Spleen (tissue), 11 donors: ENCODE measurements at regions not wholly inside any gene's neighbourhood (a gene's known extent, or its start where the extent isn't known, plus 50 kb on each side); places are given as distances from the start of the nearest gene placed in this dataset.

Experiments
- DNase-seq: peaks from one replicate; pipeline ENCODE4 v3.0.0-alpha.2; 2020
- H3K27ac ChIP-seq, 8 donors: fragments of 200-600 bp; sonication (generic) in 7 of 8; 1 replicate in 4 of 8; 2 replicates in 4 of 8; pipeline versions ENCODE4 v1.5.0 to v1.8.0; 2016 to 2021; ENCODE audit warnings: inconsistent platforms in 4 of 8, mild to moderate bottlenecking in 4 of 8, moderate library complexity in 1 of 8
- H3K27me3 ChIP-seq, 7 donors: fragments of 200-600 bp; sonication (generic) in 6 of 7; replicated peaks in 1 of 7; 1 replicate in 4 of 7; 2 replicates in 3 of 7; pipeline versions ENCODE4 v1.5.0 to v1.8.0; 2016 to 2021; ENCODE audit warnings: inconsistent platforms in 3 of 7, mild to moderate bottlenecking in 1 of 7
- H3K36me3 ChIP-seq, 6 donors: fragments of 200-600 bp; sonication (generic) in 5 of 6; 1 replicate in 4 of 6; 2 replicates in 2 of 6; pipeline versions ENCODE4 v1.5.0 to v1.8.0; 2016 to 2021; ENCODE audit warnings: inconsistent platforms in 2 of 6
- H3K4me1 ChIP-seq, 6 donors: fragments of 200-600 bp; sonication (generic) in 5 of 6; 1 replicate in 3 of 6; 2 replicates in 3 of 6; pipeline versions ENCODE4 v1.5.0 to v1.8.0; 2016 to 2021; ENCODE audit warnings: inconsistent platforms in 3 of 6
- H3K4me3 ChIP-seq, 8 donors: fragments of 200-600 bp; sonication (generic) in 7 of 8; 1 replicate in 4 of 8; 2 replicates in 4 of 8; pipeline versions ENCODE4 v1.5.0 to v1.8.0; 2016 to 2021; ENCODE audit warnings: inconsistent platforms in 4 of 8, mild to moderate bottlenecking in 4 of 8, moderate library complexity in 2 of 8
- H3K9me3 ChIP-seq, 8 donors: fragments of 200-600 bp; sonication (generic) in 7 of 8; 1 replicate in 4 of 8; 2 replicates in 4 of 8; pipeline versions ENCODE4 v1.5.0 to v1.8.0; 2016 to 2021; ENCODE audit warnings: inconsistent platforms in 4 of 8
- CTCF ChIP-seq, 11 experiments: fragments of 200-600 bp in 7 of 11; fragments of 450-650 bp in 4 of 11; sonication (generic) in 4 of 11; IDR thresholded peaks in 8 of 11; conservative IDR thresholded peaks in 3 of 11; 1 replicate in 7 of 11; 2 replicates in 4 of 11; pipeline versions ENCODE4 v1.4.0 to v1.8.0; 2016 to 2021; ENCODE audit warnings: antibody characterized with exemption in 11 of 11, inconsistent platforms in 4 of 11, mild to moderate bottlenecking in 1 of 11
- POLR2A ChIP-seq, 3 donors: fragments of 450-650 bp; IDR thresholded peaks; one replicate each; pipeline ENCODE4 v1.5.1; 2017; ENCODE audit warnings: antibody characterized with exemption in 3 of 3, mild to moderate bottlenecking in 1 of 3
- POLR2AphosphoS5 ChIP-seq, 3 donors: sonication (generic); formaldehyde crosslinking; IDR thresholded peaks; one replicate each; pipeline ENCODE4 v1.5.1; 2017; ENCODE audit warnings: antibody characterized with exemption in 3 of 3
- WGBS, 5 donors: extraction: QIAGEN DNeasy Blood & Tissue Kit in 3 of 5; methylation state at CpG; one replicate each; pipeline versions ENCODE4 v1.1.5 to v1.1.7; 2013 to 2018; 5-methylcytosine and 5-hydroxymethylcytosine counted together
- intact Hi-C: fragments of 100-400 bp; cut with DNase I; formaldehyde crosslinking; loops from one replicate; pipeline ENCODE4 v1.15.0; 2023; ENCODE audit warnings: low total_unique reads
- donor health status: healthy with polysubstance abuse.
- donor health status: DM: no; HTN: no; CAD: no; lungs with moderate emphysema.
- donor health status: DM: no; HTN: no; CAD: no.
- donor health status: Bipolar disorder and iron deficiency.
- donor health status: healthy.
- donor health status: DM: no; HTN: no; CAD: no.
- donor health status: DM: yes; HTN: yes; CAD: no.

- peak; percentile 54 for DNase-seq
Measured at GRCh38 chr12:132397934-132398385, 68.6 kb upstream of the GALNT9 start.

GRCh38 chr12:132397152-132397933 lies 68.0 kb upstream of the GALNT9 start:
- intact Hi-C loops, result no loop called here
- Histone ChIP-seq H3K9me3 (no peaks in the 10 kb centered on the region), H3K4me3 (no peak overlapping the region), H3K4me1 (no peaks in the 10 kb centered on the region), H3K36me3 (no peaks in the 10 kb centered on the region), H3K27ac (no peak overlapping the region), H3K27me3 (peaks cover 0 to 87% (median 53%) of the 10 kb centered on the region in 7 donors)
- no peak for TF ChIP-seq CTCF (IDR thresholded peaks at IDR 0.05 in 8 of 11, conservative IDR thresholded peaks at IDR 0.05 in 3 of 11)
- TF ChIP-seq POLR2AphosphoS5 (IDR thresholded peaks at IDR 0.05), result no peak
- TF ChIP-seq POLR2A (IDR thresholded peaks at IDR 0.05), result no peak
- DNase-seq, result peak; percentile 45
- WGBS, 5 donors, result 44 to 62% (median 54%) methylated on average over 39 of the region's 39 CpGs

More at GRCh38 chr12:132397934-132398385, 68.6 kb upstream of the GALNT9 start:
- Histone ChIP-seq H3K9me3 (no peaks in the 10 kb centered on the region), H3K4me3 (no peak overlapping the region), H3K36me3 (no peaks in the 10 kb centered on the region), H3K4me1 (no peaks in the 10 kb centered on the region), H3K27ac (no peak overlapping the region), H3K27me3 (peaks cover 0 to 87% (median 54%) of the 10 kb centered on the region in 7 donors)
- WGBS, 5 donors, result 70 to 80% (median 72%) methylated on average over 14 of the region's 14 CpGs
- intact Hi-C loops, result no loop called here
- TF ChIP-seq POLR2AphosphoS5 (IDR thresholded peaks at IDR 0.05) (no peak), POLR2A (IDR thresholded peaks at IDR 0.05) (no peak), CTCF (IDR thresholded peaks at IDR 0.05 in 8 of 11, conservative IDR thresholded peaks at IDR 0.05 in 3 of 11) (no peak)

- Histone ChIP-seq H3K27me3 (peaks cover 0 to 84% (median 49%) of the 10 kb centered on the region in 7 donors), H3K9me3 (no peaks in the 10 kb centered on the region), H3K27ac (no peak overlapping the region), H3K4me1 (no peaks in the 10 kb centered on the region), H3K4me3 (no peak overlapping the region), H3K36me3 (no peaks in the 10 kb centered on the region)
- DNase-seq, result peak; percentile 28
- no peak for TF ChIP-seq POLR2AphosphoS5 (IDR thresholded peaks at IDR 0.05)
- WGBS, 5 donors, result 69 to 80% (median 72%) methylated on average over 16 of the region's 16 CpGs
- intact Hi-C loops, result no loop called here
Measured at GRCh38 chr12:132396657-132397056, 67.3 kb upstream of the GALNT9 start.

- 70 to 85% (median 72%) methylated on average over 9 to 24 of the region's 24 CpGs for WGBS, 5 donors
- no peak overlapping the region for H3K27ac ChIP-seq
- DNase-seq, result no peak
- no peak for TF ChIP-seq CTCF (IDR thresholded peaks at IDR 0.05 in 8 of 11, conservative IDR thresholded peaks at IDR 0.05 in 3 of 11)
- TF ChIP-seq POLR2AphosphoS5 (IDR thresholded peaks at IDR 0.05), result no peak
- no peak for TF ChIP-seq POLR2A (IDR thresholded peaks at IDR 0.05)
- no peak overlapping the region for H3K4me3 ChIP-seq
- intact Hi-C loops, result no loop called here
- H3K4me1 ChIP-seq, result no peaks in the 10 kb centered on the region
- no peaks in the 10 kb centered on the region for H3K9me3 ChIP-seq
- H3K36me3 ChIP-seq, result no peaks in the 10 kb centered on the region
- peaks cover 0 to 80% (median 46%) of the 10 kb centered on the region in 7 donors for H3K27me3 ChIP-seq
Measured at GRCh38 chr12:132395908-132396305, 66.5 kb upstream of the GALNT9 start.
